Renal cortex interstitium (tissue), 11 donors: ENCODE measurements at regions not wholly inside any gene's neighbourhood (a gene's known extent, or its start where the extent isn't known, plus 50 kb on each side); places are given as distances from the start of the nearest gene placed in this dataset.
A peak's percentile ranks its signal among the peaks of the same experiment; 100 is the strongest.
"Not testable (repeated sequence)": the region's sequence is repeated elsewhere in the genome, so short reads cannot be mapped to it uniquely, and the experiment has no call there.

Source experiments
- DNase-seq, 11 donors: peaks; one replicate each; pipeline ENCODE4 v3.0.0-alpha.2; 2013; ENCODE audit warnings: low read depth in 9 of 11, low spot score in 4 of 11; ENCODE audit errors: extremely low read depth in 1 of 11

DNA sequence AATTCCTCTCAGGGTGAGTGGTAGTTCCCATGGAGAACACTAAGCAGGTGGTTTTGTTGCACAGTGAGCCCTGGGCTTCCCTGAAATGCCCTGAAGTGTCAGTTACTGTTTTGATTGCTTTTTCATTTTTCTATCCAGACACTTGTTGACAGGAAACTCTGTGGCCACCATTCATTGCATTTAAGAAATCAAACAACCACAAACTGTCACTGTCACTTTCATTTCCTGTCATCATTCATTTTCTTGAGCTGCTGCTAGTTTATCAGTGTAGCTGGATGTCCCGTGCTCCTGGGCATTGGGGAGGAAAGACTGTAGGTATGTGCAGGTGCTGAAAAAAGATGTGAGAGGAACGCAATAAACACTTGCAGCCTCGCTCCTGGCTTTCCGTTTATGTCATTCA, 891.6 kb upstream of the ZEB2 start:
- DNase-seq = no peak

DNA sequence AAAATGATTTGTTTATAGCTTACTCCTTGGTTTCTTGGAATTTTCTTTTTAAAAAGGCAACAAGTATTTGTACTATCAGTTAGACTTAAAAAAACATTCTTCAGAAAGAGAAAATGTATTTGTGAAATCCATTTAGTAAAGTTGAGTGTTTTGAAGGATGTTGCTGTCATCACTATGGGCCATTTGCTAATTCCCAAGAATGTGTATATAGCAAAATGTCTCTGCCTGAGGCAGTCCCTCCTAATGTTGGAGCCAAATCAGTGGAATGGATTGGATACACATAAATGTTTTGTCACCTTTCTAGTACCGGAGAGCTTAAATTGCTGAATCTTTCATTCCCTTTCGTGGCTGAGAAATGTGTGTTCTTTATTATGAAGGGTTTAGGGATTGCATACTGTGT, 890.2 kb upstream of the ZEB2 start:
- no peak for DNase-seq

DNA sequence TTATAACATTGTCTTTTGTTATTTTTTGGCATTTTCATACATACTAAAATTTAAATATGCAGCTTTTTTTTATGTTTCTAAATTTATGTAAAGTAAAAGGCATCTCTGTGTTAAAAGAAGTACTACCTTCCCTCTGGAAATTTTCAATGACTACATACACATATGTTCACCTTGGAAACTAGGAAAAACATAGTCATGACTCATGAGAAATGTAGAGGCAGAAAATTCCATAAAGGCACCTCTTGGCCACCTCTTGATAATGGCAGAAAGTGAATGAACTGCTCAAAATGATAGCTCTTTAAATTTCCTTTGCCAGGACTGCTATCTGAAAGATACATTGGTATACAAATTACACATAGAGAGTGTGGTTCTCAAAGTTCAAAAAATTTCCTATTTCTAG, 889.1 kb upstream of the ZEB2 start:
- DNase-seq = no peak

DNA sequence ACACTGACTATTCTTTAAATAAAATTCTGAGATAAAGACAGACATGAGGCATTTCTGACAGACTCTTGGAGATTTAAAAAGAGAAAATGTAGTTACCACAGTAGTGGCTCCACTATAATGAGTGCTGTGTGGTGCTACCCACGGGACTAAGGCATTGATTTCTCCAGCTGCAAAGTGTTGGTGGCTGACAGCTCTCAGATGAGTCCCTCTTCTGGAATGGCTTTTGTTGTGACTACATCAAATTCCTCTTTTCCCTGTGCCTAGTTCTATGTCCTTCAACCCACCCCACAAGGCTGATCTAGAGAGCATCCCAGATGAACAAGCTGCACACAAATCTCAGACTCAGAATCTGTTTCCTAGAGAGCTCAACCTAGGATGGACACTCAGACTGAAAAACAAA, 884.8 kb upstream of the ZEB2 start:
- no peak for DNase-seq

DNA sequence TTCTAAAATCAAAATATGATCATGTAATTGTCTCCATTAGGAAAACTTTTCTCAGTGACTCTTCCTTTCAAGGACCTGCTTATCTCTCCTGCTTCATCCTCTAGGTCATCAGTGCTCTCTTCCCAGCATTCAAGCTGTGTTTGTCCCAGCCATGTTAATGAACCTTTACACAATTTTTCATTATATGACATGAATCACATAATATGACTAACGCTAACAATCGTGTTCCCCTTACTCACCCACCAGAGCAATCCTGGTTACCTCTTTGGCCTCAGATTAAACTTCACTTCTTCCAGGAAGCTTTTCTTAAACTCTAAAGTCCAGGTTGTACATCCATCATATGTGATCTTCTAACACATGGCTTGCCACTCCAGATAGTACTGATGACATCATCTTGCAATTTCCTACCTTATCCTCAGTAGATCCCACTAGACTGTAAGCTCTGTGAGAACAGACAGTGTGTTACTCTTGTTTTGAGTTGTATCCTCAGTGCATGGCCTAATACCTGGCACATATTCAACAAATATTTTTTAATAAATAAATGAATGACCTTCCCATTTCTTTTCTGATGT, 882.9 kb upstream of the ZEB2 start:
- no peak for DNase-seq

DNA sequence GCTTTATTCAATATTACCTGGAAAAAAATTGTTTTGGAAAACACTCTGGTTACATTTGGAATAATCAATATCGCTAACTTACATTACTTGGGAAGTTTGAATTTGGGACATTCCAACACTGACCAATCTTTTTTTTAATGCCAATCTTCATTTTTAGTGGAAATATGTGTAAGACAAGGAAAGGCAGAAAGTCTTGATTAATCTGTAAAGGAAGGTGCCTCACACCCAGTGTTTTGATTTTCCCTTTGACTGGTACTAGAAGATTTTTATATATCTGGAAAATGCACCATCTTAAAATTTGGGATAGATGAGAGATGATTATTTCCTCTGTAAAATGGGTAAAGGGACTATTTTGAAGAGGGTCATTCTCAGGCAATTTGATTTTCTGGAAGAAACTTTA, 879.2 kb upstream of the ZEB2 start:
- DNase-seq = no peak

DNA sequence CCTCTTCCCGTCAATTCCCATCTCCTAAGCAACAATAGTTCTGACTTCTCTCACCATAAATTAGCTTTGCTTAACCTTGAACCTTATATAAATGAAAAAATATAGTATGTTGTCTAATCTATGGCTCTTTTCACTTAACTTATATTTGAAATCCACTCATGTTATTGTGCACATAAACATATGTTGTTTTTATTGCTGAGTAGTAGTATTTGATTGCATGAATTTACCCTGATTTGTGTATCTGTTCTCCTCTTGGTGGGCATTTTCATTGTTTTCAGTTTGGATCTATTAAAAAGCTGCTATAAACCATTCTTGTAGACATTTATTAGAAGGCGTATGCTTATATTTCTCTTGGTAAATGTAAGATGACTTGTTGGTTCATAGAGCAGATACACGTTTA, 874.3 kb upstream of the ZEB2 start:
- DNase-seq = no peak

DNA sequence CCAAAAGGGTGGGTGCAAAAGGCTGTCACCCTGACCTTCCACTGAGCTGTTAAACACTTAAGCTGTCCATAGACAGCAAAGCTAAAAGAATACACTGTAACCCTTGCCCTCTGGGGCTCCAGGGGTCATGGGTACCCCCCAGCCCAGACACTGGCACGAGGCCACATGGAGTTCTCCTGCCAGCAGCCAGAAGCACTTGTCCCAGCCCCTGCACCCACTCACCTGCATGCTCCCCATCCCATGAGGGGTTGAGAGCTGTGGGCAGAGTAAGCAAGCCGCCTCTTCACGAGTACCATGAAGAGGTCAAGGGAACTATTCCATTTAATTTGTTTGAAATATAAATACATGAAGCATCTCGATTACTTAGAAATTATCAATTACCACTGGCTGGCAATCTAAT, 867.1 kb upstream of the ZEB2 start:
- no peak for DNase-seq

DNA sequence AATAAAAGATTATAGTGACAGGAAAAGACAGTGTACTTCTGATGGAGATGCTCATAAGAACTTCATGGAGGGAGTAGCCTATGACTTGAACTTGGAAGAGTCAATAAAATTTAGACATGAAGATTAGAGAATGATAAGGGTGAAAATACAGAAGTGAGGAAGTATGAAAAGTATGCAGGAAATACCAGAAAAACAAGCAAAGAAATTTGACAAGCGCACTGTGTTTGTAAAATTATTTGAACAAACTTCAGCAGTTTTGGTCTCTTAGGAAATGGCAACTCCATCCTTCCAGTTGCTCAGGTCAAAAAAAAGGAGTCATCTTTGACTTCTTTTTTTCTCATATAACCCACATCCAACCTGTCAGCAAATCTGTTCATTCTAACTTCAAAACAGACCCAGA, 864.0 kb upstream of the ZEB2 start:
- DNase-seq = no peak

DNA sequence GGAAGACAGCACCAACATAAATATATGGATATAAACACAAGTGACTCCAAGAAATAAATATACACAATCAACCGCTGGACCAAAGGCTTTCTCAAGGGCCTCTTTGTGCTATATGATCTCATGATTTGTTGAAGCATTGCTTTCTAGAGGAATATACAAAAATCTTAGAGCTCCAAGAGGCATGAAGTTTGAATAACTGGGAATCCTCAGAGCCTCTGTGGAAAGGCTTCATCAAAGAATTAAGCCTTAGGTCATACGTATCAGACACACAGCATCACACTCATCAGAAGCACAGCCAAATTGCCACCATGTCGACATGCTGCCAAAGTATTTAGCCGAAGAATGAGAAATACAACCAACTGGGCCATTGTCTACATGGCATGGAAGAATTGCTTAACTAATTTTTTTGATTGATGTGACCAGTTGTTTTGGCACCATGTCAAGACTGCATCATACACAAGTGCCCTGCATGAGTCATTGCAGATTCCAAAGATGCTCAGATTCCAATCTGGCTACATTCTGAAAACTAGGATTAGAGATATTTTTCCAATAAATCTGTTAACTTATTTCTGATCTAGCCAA, 860.6 kb upstream of the ZEB2 start:
- DNase-seq = no peak

DNA sequence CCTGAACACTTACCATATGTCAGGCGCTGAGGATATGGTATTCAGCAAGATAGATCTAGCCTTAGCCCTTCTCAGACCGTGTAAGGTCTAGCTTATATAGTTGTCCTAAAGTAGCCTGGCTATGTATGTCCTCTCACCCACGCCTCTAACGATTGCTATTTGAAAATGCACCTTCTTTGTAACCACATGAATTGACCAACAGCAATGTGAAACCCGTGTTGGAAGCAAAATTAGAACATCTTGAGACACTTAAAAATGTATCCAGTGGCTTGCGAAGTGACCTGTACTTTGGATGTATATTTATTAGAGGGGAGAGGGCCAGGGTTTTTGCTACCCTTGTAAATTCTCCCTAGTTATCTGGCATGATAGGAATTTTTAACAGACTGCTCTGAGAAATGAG, 860.0 kb upstream of the ZEB2 start:
- no peak for DNase-seq

DNA sequence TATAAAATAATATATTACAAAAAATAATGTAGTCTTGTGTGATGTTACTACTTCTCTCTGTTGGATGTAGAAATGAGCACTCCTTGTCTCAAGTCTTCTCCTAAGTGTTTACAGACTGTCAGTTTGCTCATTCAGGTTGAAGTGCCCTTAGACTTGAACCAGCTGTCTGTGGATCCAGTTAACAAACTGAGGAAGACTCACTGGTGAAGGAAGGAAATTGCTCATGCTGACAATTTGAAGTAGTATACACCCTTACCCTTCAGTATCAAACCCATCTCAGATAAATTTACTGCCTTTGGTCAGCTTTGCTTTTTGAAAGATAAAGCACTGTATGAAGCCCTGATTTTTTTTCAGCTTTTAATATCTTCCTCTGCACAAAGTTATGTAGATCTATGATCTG, 854.2 kb upstream of the ZEB2 start:
- DNase-seq = no peak

DNA sequence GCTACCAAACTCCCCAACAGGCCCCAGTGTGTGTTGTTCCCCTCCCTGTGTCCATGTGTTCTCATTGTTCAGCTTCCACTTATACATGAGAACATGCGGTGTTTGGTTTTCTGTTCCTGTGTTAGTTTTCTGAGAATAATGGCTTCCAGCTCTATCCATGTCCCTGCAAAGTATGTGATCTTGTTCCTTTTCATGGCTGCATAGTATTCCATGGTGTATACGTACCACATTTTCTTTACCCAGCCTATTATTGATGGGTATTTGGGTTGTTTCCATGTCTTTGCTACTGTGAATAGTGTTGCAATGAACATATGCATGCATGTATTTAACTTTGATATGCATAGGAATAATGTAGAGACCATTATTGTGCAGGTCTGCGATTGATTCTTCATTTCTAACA, 847.4 kb upstream of the ZEB2 start:
- DNase-seq = not testable (repeated sequence)

DNA sequence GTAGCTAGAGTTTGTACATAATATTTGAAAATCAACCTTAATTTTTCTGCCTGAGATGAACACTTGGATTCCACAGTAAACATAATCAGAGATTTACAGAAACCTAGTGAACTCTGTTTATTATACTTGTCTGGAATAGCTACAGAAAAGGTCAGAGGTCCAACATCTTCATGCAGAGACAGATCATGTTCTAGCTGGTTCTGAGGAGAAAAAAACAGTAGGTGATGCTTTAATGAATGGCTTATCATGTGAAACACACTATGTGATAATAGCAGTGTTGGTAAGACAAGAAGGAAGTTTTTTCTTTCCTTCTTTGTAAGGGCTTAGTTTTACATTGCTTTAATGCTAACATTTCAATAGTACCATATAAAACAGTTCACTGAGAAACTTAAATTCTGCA, 846.4 kb upstream of the ZEB2 start:
- no peak for DNase-seq

DNA sequence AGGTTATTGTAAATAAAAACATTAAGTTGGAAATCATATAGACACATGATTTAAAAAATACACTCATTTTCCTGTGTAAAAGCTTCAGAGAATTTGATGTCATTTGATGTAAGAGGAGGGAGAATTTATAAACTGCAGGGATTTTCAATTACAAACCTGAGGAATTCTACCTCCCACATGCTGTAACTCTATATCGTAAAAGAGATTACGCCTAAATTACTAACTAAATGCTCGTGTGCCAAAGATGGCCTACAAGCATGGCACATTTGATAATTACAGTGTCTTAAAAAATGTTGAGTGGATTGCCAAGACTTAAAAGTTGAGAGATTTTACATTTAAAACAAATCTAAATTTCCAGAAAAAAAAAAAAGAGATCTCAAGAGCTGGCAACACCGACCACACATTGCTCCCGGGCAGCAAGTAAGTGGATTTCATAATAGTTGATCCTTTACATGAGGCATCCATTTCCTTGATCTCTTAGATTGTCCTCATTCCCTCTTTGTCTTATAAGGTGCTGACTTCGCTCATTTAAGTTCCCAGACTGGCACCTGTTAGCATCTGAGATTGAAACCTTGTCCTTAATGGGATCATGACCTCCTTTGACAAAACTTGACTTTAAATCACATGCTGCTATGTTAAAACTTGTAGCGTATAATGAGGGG, 840.3 kb upstream of the ZEB2 start:
- DNase-seq = peak in 2 of 11 donors; percentile 14 to 36

DNA sequence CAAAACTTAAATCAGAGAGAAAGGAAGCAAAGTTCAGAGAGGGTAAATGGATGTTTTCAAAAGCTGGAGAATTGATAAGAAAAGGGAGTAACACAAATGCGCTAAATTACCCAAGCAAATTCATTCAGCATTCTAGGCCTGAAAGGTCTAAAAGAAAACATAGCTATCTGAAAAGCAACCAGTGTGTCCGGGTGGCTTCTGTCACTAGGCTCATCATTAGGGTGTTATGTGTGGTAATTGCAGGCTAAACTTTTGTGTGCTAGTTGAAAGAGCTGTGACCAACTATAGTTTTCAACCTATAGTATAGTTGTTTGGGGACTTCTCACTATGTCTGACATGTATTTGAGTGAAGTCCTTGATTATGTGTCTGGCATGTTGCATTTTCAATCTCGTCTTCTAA, 839.6 kb upstream of the ZEB2 start:
- no peak for DNase-seq

DNA sequence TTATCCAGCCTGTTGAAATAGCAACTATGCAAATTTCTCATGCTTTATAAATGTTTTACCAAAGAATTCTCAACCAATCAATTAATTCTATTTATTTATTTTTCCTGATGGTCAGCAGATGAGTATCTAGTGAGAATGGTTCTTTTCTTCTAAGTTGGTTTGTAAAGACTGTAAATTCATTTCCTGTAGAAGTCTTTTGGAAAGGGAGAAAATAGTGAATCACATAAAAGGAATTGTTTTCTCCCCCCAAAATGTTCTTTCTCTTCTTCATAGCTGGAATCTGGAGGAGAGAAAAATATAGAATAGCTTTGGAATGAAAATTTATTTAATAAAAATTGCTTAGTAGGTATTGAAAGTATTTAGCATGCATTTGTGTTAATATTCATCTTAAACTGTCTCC, 836.1 kb upstream of the ZEB2 start:
- DNase-seq = no peak

DNA sequence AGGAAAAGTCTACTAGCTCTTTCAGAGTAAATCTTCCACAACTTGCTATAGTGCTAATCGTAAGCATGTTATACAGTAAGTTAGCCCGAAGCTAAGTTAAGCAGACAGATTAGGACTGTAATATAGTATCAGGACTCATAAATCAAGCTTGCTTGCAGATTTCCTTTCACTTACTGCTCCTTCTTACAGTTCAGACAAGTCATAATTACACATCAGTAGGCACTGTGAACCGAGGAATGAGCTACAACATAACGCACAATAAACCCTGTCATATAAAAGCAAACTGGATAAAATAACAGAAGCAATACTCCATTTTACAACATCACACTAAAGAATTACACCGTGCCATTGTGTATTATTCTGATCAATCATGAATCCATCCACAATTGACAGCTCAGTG, 832.6 kb upstream of the ZEB2 start:
- no peak for DNase-seq

DNA sequence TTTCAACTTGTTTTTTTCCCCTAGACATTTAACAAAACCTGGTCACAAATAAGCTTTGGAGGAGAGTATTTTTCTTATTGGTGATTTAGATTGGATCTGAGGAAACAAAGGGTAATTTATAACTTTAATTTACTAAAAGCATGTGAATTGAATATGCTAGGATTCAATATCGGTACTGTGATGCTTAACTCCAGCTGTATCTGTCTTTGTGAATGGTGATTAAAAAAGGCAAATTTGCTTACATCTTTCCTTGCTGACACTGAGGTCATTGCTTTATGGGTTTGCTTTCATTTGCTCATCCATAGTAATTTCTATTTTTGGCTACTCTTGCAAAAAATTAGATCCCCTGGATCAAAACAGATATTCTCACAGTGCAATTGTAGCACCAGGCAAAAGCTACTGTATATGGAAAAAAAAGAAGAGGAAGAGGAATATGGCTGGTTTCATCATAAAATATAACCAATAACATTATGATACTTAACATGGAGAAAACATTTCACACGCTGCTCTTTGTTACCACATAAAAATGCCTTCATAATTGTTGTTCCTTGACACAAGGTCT, 832.0 kb upstream of the ZEB2 start:
- no peak for DNase-seq

DNA sequence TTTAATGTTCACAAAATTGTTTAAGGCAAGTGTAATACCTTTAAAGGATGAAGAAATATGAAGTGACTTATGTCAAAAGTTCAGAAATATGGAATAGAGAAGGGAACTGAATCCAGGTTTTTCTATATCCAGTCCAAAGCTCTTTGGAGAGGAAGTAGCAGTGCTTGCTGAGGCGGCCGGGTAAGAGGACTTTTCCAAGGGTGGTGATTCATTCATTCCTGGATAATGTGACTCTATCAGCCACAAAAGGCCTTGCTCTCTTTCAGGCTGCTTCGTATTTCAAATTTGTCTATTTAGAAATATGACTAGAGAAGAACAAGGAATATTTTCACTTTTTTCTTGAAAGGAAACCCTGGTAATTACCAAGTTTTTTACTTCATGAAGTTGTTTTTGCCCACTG, 830.1 kb upstream of the ZEB2 start:
- no peak for DNase-seq
